GM10266 (cell line): ENCODE measurements at regions not wholly inside any gene's neighbourhood (a gene's known extent, or its start where the extent isn't known, plus 50 kb on each side); places are given as distances from the start of the nearest gene placed in this dataset.

Source experiments
- DNase-seq: peaks from one replicate; pipeline ENCODE4 v3.0.0; 2012; ENCODE audit errors: extremely low spot score
- TF ChIP-seq, protein P1 (sequence below): IDR thresholded peaks from 2 replicates; pipeline ENCODE4 v1.5.1; 2012; ENCODE audit warnings: mild to moderate bottlenecking, low read depth; ENCODE audit not compliant: control insufficient read depth, insufficient read depth; ENCODE audit errors: missing control alignments

DNA sequence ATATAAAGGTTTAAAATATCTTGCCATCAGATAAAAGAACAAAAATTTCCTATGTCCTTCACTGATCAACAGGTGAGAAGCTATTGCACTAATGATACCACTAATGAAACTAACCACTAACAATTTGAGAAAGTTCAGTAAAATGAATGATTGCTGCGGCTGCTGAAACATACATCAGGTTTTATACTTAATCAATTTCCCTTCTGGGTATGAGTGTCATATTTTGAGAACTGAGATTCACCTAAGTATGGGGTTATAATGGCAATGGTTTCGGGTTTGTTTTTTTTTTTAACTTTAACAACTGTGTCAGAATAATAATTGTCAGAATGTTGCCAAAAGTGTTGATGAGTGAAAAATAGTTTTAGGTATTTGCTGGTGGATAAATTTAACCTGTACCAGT lies 151.3 kb upstream of the SLC39A10 start:
- DNase-seq, result no peak
- TF ChIP-seq, protein P1, sequence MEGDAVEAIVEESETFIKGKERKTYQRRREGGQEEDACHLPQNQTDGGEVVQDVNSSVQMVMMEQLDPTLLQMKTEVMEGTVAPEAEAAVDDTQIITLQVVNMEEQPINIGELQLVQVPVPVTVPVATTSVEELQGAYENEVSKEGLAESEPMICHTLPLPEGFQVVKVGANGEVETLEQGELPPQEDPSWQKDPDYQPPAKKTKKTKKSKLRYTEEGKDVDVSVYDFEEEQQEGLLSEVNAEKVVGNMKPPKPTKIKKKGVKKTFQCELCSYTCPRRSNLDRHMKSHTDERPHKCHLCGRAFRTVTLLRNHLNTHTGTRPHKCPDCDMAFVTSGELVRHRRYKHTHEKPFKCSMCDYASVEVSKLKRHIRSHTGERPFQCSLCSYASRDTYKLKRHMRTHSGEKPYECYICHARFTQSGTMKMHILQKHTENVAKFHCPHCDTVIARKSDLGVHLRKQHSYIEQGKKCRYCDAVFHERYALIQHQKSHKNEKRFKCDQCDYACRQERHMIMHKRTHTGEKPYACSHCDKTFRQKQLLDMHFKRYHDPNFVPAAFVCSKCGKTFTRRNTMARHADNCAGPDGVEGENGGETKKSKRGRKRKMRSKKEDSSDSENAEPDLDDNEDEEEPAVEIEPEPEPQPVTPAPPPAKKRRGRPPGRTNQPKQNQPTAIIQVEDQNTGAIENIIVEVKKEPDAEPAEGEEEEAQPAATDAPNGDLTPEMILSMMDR, result no peak

DNA sequence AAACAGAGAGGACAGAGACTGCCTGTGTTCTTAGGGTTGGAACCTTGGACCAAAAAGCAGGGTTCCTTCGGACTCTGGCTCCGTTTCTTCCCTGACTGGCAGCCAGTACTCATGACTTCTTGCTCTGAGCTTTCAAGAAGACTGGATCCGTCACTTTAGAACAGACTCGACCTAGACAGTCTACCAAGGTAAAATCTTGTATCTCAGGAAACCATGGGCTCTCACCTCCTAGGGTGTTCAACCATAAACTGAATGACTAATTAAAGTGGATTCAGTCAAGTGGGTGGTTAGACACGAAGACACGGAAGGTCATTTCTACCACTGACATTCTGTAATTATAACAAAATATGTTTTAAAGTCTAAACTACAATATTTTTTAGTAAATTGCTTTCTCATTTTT lies 153.8 kb upstream of the SLC39A10 start:
- DNase-seq, result no peak

DNA sequence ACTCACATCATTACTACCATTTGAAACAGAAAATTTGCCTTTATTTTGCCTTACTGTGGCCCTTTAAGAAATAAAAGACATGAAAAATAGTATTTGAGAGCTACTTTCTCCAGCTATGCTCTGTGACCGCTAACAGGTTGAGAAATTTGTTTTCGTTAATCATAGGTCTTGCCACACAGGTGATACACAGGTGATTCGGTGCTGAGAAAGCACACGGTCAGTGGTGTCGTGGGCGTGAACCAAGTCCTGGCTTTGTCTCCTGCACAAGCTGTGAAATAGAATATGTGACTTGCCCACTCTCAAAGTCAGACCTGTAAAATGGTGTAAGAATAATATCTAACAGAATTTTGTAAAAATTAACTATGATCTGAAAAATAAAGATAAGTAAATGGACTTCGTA lies 155.3 kb upstream of the SLC39A10 start:
- DNase-seq, result no peak
- TF ChIP-seq, protein P1, result no peak

More for the DNA sequence above, 153.8 kb upstream of the SLC39A10 start:
- TF ChIP-seq, protein P1, result no peak

DNA sequence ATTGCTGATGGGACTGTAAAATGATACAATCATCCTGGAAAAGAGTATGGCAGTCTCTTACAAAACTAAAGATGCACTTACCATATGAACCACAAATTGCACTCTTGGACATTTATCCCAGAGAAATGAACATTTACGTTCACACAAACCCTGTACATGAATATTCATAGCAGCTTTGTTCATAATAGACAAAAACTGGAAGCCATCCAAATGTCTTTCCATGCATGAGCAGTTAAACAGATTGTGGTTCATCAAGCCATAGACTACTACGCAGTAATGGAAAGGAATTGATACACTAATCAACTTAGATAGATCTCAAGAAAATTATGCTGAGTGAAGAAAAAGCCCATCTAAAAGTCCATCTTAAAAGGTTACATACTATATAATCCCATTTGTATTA lies 156.1 kb upstream of the SLC39A10 start:
- TF ChIP-seq, protein P1, result no peak
- DNase-seq, result no peak

DNA sequence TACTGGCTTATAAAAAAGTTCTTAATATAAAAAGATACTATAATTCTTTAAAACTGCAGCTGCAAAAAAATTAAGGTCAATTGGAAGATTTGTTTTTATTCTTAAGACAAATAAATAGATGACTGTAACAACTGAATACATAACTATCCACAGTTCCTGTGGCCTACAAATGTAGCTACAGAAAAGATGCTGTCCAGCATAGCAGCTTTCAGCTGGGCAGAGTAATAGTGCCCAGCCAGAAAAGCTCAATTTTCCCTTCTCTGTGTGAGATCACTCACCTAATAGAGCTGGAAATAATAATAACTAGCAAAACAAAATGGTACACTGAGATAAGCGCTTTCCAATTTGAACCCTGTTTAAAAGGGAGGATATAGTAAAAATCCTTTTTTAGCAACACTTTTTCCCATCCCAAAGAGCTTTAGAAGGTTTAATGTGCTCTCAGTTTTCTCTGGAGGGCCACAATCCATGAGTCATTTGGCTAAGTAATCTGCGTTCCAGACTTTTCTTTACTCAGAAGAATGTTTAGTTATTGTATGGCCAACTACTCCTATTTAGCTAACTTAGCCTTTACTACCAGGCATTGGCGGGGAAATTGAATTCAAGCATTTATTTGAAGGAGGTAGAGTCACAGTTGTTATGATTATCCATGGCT lies 158.1 kb upstream of the SLC39A10 start:
- TF ChIP-seq, protein P1, result no peak
- DNase-seq, result no peak

DNA sequence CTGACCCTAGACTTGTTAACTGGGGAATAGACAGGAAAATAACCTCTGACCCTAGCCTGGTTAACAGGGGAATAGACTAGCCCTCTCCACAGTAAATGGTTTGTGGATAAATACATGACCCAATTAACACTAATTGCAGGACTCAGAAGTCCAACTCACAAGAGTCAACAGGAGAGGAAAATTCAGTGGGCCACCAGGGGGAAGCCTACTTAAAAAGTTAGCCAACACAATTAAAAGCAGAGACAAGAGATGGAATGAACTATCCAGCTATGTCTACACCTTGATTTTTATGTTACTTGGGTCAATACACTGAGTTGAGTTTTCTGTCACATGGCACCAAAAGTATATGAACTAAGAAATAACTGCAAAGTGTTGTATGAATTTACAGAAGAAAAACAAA lies 158.8 kb upstream of the SLC39A10 start:
- TF ChIP-seq, protein P1, result peak; percentile 46
- DNase-seq, result no peak

DNA sequence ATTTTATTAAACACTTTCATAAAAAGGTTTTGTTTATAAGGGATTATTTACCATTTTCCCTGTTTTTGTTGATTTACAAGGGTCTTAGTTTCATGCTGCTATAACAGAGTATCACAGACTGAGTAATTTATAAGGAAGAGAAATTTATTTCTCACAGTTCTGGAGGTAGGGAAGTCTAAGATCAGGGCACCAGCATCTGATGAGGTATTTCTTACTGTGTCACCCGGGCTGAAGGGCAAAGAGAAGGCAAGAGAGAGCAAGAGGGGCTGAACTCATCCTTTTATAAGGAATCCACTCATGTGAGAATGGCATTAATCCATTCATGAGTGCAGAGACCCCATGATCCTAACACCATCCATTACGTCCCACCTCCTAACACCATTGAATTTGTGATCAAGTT lies 160.0 kb upstream of the SLC39A10 start:
- DNase-seq, result no peak
- TF ChIP-seq, protein P1, result no peak
